Brain pericyte (primary cell): ENCODE measurements at regions not wholly inside any gene's neighbourhood (a gene's known extent, or its start where the extent isn't known, plus 50 kb on each side); places are given as distances from the start of the nearest gene placed in this dataset.

Source experiments
- DNase-seq: peaks from one replicate; pipeline ENCODE4 v3.0.0-alpha.2; 2012; ENCODE audit warnings: low read depth, low spot score

- no peak for DNase-seq
Measured at GRCh38 chr2:5841126-5841525, 148.9 kb downstream of the SOX11 start.

- DNase-seq: no peak
Measured at GRCh38 chr2:5842326-5842725, 150.1 kb downstream of the SOX11 start.

GRCh38 chr2:5845798-5846330, 153.7 kb downstream of the SOX11 start:
- DNase-seq: no peak

- no peak for DNase-seq
Measured at GRCh38 chr2:5846881-5847280, 154.7 kb downstream of the SOX11 start.

- DNase-seq: no peak
Measured at GRCh38 chr2:5849562-5849961, 157.4 kb downstream of the SOX11 start.

- DNase-seq: no peak
Measured at GRCh38 chr2:5851410-5851809, 159.2 kb downstream of the SOX11 start.

- DNase-seq: no peak
Measured at GRCh38 chr2:5854797-5855196, 162.6 kb downstream of the SOX11 start.

GRCh38 chr2:5867056-5867455, 174.9 kb downstream of the SOX11 start:
- DNase-seq: no peak

GRCh38 chr2:5868931-5869330, 176.7 kb downstream of the SOX11 start:
- DNase-seq: no peak

- DNase-seq: no peak
Measured at GRCh38 chr2:5869936-5870335, 177.8 kb downstream of the SOX11 start.

GRCh38 chr2:5877360-5877759, 185.2 kb downstream of the SOX11 start:
- DNase-seq: no peak

GRCh38 chr2:5885451-5886173, 193.4 kb downstream of the SOX11 start:
- no peak for DNase-seq

GRCh38 chr2:5886462-5886861, 194.3 kb downstream of the SOX11 start:
- no peak for DNase-seq

- no peak for DNase-seq
Measured at GRCh38 chr2:5888126-5888525, 195.9 kb downstream of the SOX11 start.

- no peak for DNase-seq
Measured at GRCh38 chr2:5889519-5889918, 197.3 kb downstream of the SOX11 start.

- DNase-seq: no peak
Measured at GRCh38 chr2:5894355-5894754, 202.2 kb downstream of the SOX11 start.

GRCh38 chr2:5895284-5895683, 203.1 kb downstream of the SOX11 start:
- DNase-seq: no peak

GRCh38 chr2:5897249-5897648, 205.1 kb downstream of the SOX11 start:
- DNase-seq: no peak

- no peak for DNase-seq
Measured at GRCh38 chr2:5898667-5899066, 206.5 kb downstream of the SOX11 start.

GRCh38 chr2:5905661-5906060, 213.5 kb downstream of the SOX11 start:
- DNase-seq: no peak

- no peak for DNase-seq
Measured at GRCh38 chr2:5908071-5908470, 215.9 kb downstream of the SOX11 start.

GRCh38 chr2:5911718-5912117, 219.5 kb downstream of the SOX11 start:
- no peak for DNase-seq

- DNase-seq: no peak
Measured at GRCh38 chr2:5913711-5914395, 221.7 kb downstream of the SOX11 start.
